22Rv1 (cell line): ENCODE measurements at regions not wholly inside any gene's neighbourhood (a gene's known extent, or its start where the extent isn't known, plus 50 kb on each side); places are given as distances from the start of the nearest gene placed in this dataset.

Experiments
- H3K27ac ChIP-seq: fragments of 450-650 bp; 2 replicates; pipeline ENCODE4 v1.5.1; 2017
- ZFX ChIP-seq: fragments of 450-650 bp; IDR thresholded peaks from 2 replicates; pipeline ENCODE4 v1.6.1; 2017; ENCODE audit warnings: antibody characterized with exemption, borderline replicate concordance
- TF ChIP-seq, protein P1 (sequence below): fragments of 450-650 bp; IDR thresholded peaks from 2 replicates; pipeline ENCODE4 v1.5.1; 2017; ENCODE audit warnings: mild to moderate bottlenecking

DNA sequence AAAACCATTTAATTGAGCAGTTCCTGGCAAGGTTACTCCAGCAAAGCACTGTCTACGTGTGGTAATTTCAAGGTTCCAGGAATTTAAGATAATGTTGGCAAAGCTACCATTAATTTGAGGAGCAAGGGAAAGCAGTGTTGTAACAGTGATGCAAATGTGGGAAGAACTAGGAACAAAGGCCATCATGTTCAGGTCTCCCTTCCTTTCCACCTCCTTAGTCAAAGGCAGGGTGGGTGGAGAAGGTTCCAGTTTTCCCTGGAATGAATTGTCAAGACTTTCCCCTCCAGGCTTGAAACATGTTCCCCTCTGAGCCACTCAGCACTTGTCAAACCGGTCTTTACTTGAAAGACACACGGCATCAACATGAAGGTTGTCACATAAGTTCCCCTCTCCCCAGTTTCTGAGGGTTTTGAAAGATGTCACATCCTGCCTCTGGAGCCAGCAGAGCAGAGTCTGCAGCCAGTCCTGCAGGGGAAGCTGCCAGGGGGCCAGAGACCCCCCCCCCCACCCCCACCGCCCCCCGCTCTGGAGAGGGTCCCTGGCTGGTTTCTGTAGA, 226.0 kb downstream of the GAS1 start:
- no peak overlapping the region for H3K27ac ChIP-seq
- TF ChIP-seq, protein P1, sequence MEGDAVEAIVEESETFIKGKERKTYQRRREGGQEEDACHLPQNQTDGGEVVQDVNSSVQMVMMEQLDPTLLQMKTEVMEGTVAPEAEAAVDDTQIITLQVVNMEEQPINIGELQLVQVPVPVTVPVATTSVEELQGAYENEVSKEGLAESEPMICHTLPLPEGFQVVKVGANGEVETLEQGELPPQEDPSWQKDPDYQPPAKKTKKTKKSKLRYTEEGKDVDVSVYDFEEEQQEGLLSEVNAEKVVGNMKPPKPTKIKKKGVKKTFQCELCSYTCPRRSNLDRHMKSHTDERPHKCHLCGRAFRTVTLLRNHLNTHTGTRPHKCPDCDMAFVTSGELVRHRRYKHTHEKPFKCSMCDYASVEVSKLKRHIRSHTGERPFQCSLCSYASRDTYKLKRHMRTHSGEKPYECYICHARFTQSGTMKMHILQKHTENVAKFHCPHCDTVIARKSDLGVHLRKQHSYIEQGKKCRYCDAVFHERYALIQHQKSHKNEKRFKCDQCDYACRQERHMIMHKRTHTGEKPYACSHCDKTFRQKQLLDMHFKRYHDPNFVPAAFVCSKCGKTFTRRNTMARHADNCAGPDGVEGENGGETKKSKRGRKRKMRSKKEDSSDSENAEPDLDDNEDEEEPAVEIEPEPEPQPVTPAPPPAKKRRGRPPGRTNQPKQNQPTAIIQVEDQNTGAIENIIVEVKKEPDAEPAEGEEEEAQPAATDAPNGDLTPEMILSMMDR, result no peak
- TF ChIP-seq ZFX, result no peak

DNA sequence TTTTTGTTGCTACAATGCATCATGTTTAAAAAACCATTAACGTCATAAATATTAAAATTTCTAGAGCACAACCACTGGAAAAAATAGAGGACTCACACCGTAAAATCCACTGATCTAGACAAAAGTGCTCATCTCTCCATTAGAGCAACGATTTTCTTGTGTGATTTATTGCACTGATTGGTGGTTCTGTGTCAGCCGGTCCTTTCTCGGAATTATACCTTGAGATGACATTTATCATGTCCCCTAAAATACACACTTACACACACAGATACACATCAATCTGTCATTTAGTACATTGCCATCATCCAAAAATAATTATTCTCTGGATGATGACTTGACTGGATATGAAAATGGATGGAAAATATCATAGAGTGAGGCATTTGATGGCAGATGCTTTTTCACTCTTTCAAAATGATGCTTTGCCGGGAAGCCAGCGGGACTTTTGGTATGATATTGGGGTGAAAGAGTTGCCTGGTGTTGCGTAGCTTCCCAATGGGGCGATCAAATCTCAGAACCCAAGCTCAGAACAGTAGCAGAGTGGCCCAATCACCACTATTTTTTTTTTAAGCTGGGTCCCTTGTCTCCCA, 226.6 kb downstream of the GAS1 start:
- H3K27ac ChIP-seq, result no peak overlapping the region
- TF ChIP-seq, protein P1, result no peak
- no peak for TF ChIP-seq ZFX

GRCh38 chr9:86718388-86719049, 228.8 kb downstream of the GAS1 start:
- TF ChIP-seq, protein P1, result no peak
- TF ChIP-seq ZFX, result no peak
- no peak overlapping the region for H3K27ac ChIP-seq

DNA sequence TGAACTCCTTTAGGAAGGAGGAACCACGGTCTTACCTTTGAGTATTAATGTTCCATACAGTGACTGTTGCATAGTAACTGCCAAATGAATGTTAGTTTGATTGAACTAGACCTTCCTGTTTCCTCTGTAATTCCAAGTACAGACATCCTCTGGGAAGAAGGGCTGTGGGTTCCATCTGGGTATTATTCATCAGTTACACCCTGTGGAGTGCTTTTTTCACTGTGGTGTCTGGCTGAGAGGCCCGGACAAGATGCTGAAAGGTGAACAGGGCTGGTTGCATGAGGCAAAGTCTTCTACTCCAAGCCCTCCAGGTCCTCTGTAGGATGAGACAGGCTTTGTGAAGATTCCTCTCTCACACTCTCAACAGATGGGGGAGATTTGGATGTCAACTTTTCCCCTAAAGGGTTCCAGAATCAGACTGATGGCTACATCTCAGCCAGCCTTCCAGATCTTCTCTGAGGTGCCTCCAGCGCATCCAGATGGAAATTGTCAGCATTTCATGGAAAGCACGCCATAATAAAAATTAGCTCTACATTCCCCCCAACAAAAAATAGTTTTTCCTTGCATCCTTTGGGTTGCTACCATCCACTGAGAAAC, 230.9 kb downstream of the GAS1 start:
- TF ChIP-seq, protein P1, result no peak
- no peak for TF ChIP-seq ZFX

DNA sequence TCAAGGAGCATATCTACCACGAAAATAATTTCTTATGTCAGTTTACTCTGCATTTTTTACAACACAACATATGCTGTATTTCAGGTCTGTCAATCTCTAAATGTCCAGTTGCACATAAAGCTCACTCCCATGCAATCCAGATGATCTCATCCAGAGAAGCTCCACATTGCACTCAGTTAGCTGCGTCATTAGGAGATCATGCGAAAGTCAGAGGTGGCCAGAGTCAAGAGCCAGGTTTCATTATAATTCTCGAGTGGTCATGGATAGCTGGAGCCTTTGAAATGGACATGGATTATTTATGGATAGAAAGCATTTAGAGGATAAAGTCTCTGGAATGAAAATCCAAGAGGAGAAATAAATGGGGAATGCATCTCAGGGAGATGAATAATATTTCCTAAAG, 232.3 kb downstream of the GAS1 start:
- H3K27ac ChIP-seq, result no peak overlapping the region
- TF ChIP-seq ZFX, result no peak
- TF ChIP-seq, protein P1, result no peak

More for the DNA sequence above, 230.9 kb downstream of the GAS1 start:
- no peak overlapping the region for H3K27ac ChIP-seq

DNA sequence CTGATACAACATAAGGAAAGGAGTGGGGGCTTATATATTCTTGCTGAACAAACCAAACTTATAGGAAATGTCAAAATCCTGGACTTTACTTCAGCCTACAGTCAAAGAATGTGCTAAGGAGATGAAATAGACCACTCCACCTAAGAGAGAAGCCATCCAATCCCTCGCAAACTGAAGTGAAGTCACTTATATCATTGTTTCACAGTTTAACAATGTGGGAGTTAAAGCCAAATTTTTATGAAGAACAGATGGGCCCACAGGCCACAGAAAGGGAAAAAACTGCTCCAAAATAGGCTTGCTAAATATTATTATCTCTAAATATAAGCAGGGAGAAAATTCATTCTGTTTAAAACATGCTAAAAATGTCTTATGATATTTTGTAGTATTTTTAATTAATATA, 233.3 kb downstream of the GAS1 start:
- no peak overlapping the region for H3K27ac ChIP-seq
- TF ChIP-seq, protein P1, result no peak
- no peak for TF ChIP-seq ZFX

DNA sequence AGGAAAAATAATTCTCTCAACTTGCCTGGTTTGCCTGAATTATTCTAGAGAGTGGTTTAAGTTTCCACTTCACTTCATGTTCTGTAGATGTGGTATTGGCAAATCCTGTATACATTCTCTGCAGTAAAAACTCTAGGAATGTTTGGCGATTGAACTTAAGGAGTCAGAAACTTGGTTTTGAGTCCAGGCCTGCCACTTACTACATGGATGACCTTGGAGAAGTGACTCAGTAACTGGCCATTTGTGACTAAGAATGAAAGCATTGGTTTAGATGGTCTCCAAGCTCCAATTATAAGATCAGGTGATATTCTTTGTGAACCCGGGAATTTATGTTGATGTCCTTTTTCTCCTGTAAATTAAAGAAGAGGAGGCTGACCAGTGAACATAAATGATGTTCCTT, 233.8 kb downstream of the GAS1 start:
- no peak overlapping the region for H3K27ac ChIP-seq
- TF ChIP-seq, protein P1, result no peak
- no peak for TF ChIP-seq ZFX
